ENCODE measurements at regions not wholly inside any gene's neighbourhood (a gene's known extent, or its start where the extent isn't known, plus 50 kb on each side); places are given as distances from the start of the nearest gene placed in this dataset.

DNA sequence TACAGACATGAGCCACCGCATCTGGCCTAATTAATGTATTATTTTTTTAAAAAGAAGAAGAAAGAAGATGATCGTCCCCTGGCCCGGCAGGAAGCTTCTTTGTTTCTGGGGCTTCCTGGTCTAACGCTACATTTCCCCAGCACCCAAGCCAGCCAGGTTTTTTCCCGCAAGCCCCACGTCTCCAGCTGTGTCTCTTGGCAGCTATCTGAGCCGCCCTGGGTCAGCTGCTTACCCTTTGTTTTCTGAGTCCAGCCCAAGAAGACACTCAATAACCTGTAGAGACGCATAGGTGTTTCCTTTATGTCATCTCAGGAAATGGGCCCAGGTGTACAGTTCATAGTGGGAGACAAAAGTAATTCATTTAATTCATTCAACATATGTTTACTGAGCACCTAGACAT is 110.2 kb downstream of the MTPAP start:
- H3K4me1 ChIP-seq (ENCODE audit: control insufficient read depth, insufficient read depth, low read length): no peaks in the 10 kb centered on the region
- DNase-seq (ENCODE audit: low read depth, low spot score) (no peak), ATAC-seq (no peak), FAIRE-seq (no peak)
- TF ChIP-seq POLR2AphosphoS5 (IDR thresholded peaks at IDR 0.05; ENCODE audit: low read length): no peak
- TF ChIP-seq RUNX3 (IDR thresholded peaks at IDR 0.05; ENCODE audit: low read length): no peak
- TF ChIP-seq, protein P1, sequence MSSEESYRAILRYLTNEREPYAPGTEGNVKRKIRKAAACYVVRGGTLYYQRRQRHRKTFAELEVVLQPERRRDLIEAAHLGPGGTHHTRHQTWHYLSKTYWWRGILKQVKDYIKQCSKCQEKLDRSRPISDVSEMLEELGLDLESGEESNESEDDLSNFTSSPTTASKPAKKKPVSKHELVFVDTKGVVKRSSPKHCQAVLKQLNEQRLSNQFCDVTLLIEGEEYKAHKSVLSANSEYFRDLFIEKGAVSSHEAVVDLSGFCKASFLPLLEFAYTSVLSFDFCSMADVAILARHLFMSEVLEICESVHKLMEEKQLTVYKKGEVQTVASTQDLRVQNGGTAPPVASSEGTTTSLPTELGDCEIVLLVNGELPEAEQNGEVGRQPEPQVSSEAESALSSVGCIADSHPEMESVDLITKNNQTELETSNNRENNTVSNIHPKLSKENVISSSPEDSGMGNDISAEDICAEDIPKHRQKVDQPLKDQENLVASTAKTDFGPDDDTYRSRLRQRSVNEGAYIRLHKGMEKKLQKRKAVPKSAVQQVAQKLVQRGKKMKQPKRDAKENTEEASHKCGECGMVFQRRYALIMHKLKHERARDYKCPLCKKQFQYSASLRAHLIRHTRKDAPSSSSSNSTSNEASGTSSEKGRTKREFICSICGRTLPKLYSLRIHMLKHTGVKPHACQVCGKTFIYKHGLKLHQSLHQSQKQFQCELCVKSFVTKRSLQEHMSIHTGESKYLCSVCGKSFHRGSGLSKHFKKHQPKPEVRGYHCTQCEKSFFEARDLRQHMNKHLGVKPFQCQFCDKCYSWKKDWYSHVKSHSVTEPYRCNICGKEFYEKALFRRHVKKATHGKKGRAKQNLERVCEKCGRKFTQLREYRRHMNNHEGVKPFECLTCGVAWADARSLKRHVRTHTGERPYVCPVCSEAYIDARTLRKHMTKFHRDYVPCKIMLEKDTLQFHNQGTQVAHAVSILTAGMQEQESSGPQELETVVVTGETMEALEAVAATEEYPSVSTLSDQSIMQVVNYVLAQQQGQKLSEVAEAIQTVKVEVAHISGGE (CRISPR knock-in tag; IDR thresholded peaks at IDR 0.05): no peak
- no peak for TF ChIP-seq SMARCA5 (IDR thresholded peaks at IDR 0.05)
- no peak for TF ChIP-seq SPI1 (IDR thresholded peaks at IDR 0.05; ENCODE audit: borderline replicate concordance, insufficient read depth, low read depth, low read length)
- no peak for TF ChIP-seq ZNF207 (IDR thresholded peaks at IDR 0.05; ENCODE audit: borderline replicate concordance)
- ChIA-PET RAD21 (ENCODE audit: unreplicated experiment) (interaction anchor here (1.0 kb wide), 1 partner anchor 165 kb away, joined by 3 read pairs; no protein-coding TSS in a partner anchor), POLR2A (no interaction called here), CTCF (interaction anchor here (1.1 to 1.4 kb wide), 3 partner anchors 9 to 240 kb away, joined by 3 to 6 read pairs (median 4); no protein-coding TSS in a partner anchor), SMC1A (ENCODE audit: uncharacterized antibody, unreplicated experiment) (no interaction called here)
- peak overlapping the region; percentile 24; the same call in 1 of the 2 replicates for H2AFZ ChIP-seq (ENCODE audit: control insufficient read depth, low read depth, low read length)
- no peak overlapping the region for H3K9ac ChIP-seq (ENCODE audit: control insufficient read depth, insufficient read depth, low read length)
- H3K27ac ChIP-seq (ENCODE audit: control insufficient read depth, insufficient read depth): no peak overlapping the region
- no peak overlapping the region for H3K4me2 ChIP-seq (ENCODE audit: control insufficient read depth, insufficient read depth)
- H3K79me2 ChIP-seq (ENCODE audit: control insufficient read depth, insufficient read depth, low read length): no peaks in the 10 kb centered on the region
- BruUV-seq (replicated peaks): no TSS peak
- intact Hi-C loops (cut with micrococcal nuclease; ENCODE audit: unreplicated experiment): no loop called here
- H3K27me3 ChIP-seq (replicated peaks in 1 of 2; ENCODE audit: control insufficient read depth in 2 of 2, insufficient read depth in 2 of 2, low read length in 1 of 2): no peaks in the 10 kb centered on the region
- no peaks in the 10 kb centered on the region for H4K20me1 ChIP-seq (ENCODE audit: control insufficient read depth, insufficient read depth)
- 40% methylated on average over 8 of the region's 8 CpGs for WGBS (ENCODE audit: insufficient coverage, insufficient replicate concordance, low lambda C conversion rate, missing lambda C conversion rate)
- no peak overlapping the region for H3K4me3 ChIP-seq
- in situ Hi-C loops (cut with MboI): loop anchor here (25.0 kb wide), 1 partner anchor 227 kb away; no protein-coding TSS in a partner anchor
- H3K9me3 ChIP-seq (replicated peaks; ENCODE audit: control insufficient read depth, insufficient read depth, low read length): no peaks in the 10 kb centered on the region; the same call in 2 of the 3 replicates
- H3K36me3 ChIP-seq (ENCODE audit: control insufficient read depth in 2 of 2, insufficient read depth in 2 of 2, low read length in 1 of 2): no peaks in the 10 kb centered on the region

Data from GM12878 (cell line).